ENCODE measurements at regions not wholly inside any gene's neighbourhood (a gene's known extent, or its start where the extent isn't known, plus 50 kb on each side); places are given as distances from the start of the nearest gene placed in this dataset.

DNA sequence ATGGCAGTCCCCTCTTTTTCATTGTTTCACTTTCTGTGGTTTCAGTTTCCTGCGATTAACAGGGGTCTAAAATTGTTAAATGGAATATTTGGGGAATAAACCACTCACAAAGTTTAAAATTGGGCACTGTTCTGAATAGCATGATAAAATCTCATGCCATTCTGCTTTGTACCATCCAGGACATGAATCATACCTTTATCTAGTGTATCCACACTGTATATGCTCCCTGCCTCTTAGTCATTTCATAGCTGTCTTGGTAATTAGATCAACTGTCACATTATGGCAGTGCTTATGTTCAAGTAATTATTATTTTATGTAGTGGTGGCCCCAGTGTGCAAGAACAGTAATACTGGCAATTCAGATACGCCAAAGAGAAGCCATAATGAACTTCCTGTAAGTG, 734.5 kb downstream of the ZPLD1 start:
- Histone ChIP-seq H3K36me3 (ENCODE audit: control insufficient read depth, insufficient read depth, low read length) (no peaks in the 10 kb centered on the region), H3K4me1 (no peaks in the 10 kb centered on the region), H3K9me3 (no peaks in the 10 kb centered on the region), H3K4me3 (ENCODE audit: low read depth, low read length) (no peak overlapping the region), H3K27me3 (replicated peaks; ENCODE audit: control insufficient read depth, insufficient read depth, low read length) (no peaks in the 10 kb centered on the region)
- Mint-ChIP-seq H3K4me1 (ENCODE audit: low read depth, unreplicated experiment) (no peaks in the 10 kb centered on the region), H3K9me3 (ENCODE audit: unreplicated experiment) (no peaks in the 10 kb centered on the region), H3K27ac (ENCODE audit: unreplicated experiment) (no peak overlapping the region), H3K4me3 (ENCODE audit: unreplicated experiment) (no peak overlapping the region), H3K27me3 (ENCODE audit: insufficient read depth, unreplicated experiment) (no peaks in the 10 kb centered on the region), H3K36me3 (ENCODE audit: insufficient read depth, unreplicated experiment) (no peaks in the 10 kb centered on the region)
- DNase-seq, result no peak
- ChIA-PET POLR2A (no interaction called here), CTCF (no interaction called here)
- no TSS peak for BruUV-seq (replicated peaks)
- TF ChIP-seq CTCF (IDR thresholded peaks at IDR 0.05; ENCODE audit: insufficient read depth in 1 of 2, low read depth in 1 of 2, low read length in 1 of 2, severe bottlenecking in 1 of 2, unreplicated experiment in 1 of 2), result no peak
- intact Hi-C loops (cut with micrococcal nuclease; ENCODE audit: unreplicated experiment), result no loop called here

DNA sequence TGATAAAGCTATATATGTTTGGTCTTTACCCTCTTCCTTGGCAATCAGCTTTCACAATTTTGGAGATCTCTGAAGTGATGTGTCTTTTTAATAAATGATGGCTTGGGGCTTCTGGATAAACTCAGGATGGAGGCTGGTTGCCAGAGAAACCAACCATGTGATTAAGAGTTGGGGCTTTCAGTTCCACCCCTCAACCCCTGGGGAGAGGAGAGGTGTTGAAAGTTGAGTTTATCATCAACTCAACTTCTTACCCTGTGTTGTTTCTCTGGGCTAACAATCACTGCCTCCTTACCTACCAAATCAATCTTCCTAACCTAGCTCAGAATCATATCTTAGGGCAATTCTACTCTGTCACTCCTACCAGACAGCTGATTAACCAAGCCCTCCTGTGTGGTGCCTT, 735.8 kb downstream of the ZPLD1 start:
- Histone ChIP-seq H3K9me3 (no peaks in the 10 kb centered on the region), H3K4me3 (ENCODE audit: low read depth, low read length) (no peak overlapping the region), H3K4me1 (no peaks in the 10 kb centered on the region), H3K36me3 (ENCODE audit: control insufficient read depth, insufficient read depth, low read length) (no peaks in the 10 kb centered on the region), H3K27me3 (replicated peaks; ENCODE audit: control insufficient read depth, insufficient read depth, low read length) (no peaks in the 10 kb centered on the region)
- intact Hi-C loops (cut with micrococcal nuclease; ENCODE audit: unreplicated experiment), result no loop called here
- no peak for TF ChIP-seq CTCF (IDR thresholded peaks at IDR 0.05; ENCODE audit: insufficient read depth in 1 of 2, low read depth in 1 of 2, low read length in 1 of 2, severe bottlenecking in 1 of 2, unreplicated experiment in 1 of 2)
- no TSS peak for BruUV-seq (replicated peaks)
- no peak overlapping the region for H3K27ac Mint-ChIP-seq (ENCODE audit: unreplicated experiment)
- H3K4me3 Mint-ChIP-seq (ENCODE audit: unreplicated experiment), result no peak overlapping the region
- no peaks in the 10 kb centered on the region for H3K36me3 Mint-ChIP-seq (ENCODE audit: insufficient read depth, unreplicated experiment)
- no peaks in the 10 kb centered on the region for H3K4me1 Mint-ChIP-seq (ENCODE audit: low read depth, unreplicated experiment)
- H3K9me3 Mint-ChIP-seq (ENCODE audit: unreplicated experiment), result no peaks in the 10 kb centered on the region
- DNase-seq, result no peak
- no peaks in the 10 kb centered on the region for H3K27me3 Mint-ChIP-seq (ENCODE audit: insufficient read depth, unreplicated experiment)
- ChIA-PET POLR2A (no interaction called here), CTCF (no interaction called here)

- POLR2A ChIA-PET, result no interaction called here
- no peak for DNase-seq
- TF ChIP-seq CTCF (IDR thresholded peaks at IDR 0.05; ENCODE audit: insufficient read depth in 1 of 2, low read depth in 1 of 2, low read length in 1 of 2, severe bottlenecking in 1 of 2, unreplicated experiment in 1 of 2), result no peak
- intact Hi-C loops (cut with micrococcal nuclease; ENCODE audit: unreplicated experiment), result no loop called here
- Histone ChIP-seq H3K4me3 (ENCODE audit: low read depth, low read length) (no peak overlapping the region), H3K4me1 (no peaks in the 10 kb centered on the region), H3K27me3 (replicated peaks; ENCODE audit: control insufficient read depth, insufficient read depth, low read length) (no peaks in the 10 kb centered on the region), H3K9me3 (no peaks in the 10 kb centered on the region), H3K36me3 (ENCODE audit: control insufficient read depth, insufficient read depth, low read length) (no peaks in the 10 kb centered on the region)
- no peaks in the 10 kb centered on the region for H3K36me3 Mint-ChIP-seq (ENCODE audit: insufficient read depth, unreplicated experiment)
- no peaks in the 10 kb centered on the region for H3K27me3 Mint-ChIP-seq (ENCODE audit: insufficient read depth, unreplicated experiment)
- no peak overlapping the region for H3K27ac Mint-ChIP-seq (ENCODE audit: unreplicated experiment)
- BruUV-seq (replicated peaks), result no TSS peak
- H3K4me3 Mint-ChIP-seq (ENCODE audit: unreplicated experiment), result no peak overlapping the region
- H3K9me3 Mint-ChIP-seq (ENCODE audit: unreplicated experiment), result no peaks in the 10 kb centered on the region
- CTCF ChIA-PET, result no interaction called here
- no peaks in the 10 kb centered on the region for H3K4me1 Mint-ChIP-seq (ENCODE audit: low read depth, unreplicated experiment)
Observed at GRCh38 chr3:103173940-103174339, 739.1 kb downstream of the ZPLD1 start.

Measured in Caco-2 (cell line).